ENCODE measurements at regions not wholly inside any gene's neighbourhood (a gene's known extent, or its start where the extent isn't known, plus 50 kb on each side); places are given as distances from the start of the nearest gene placed in this dataset.
"Not testable (repeated sequence)": the region's sequence is repeated elsewhere in the genome, so short reads cannot be mapped to it uniquely, and the experiment has no call there.

DNA sequence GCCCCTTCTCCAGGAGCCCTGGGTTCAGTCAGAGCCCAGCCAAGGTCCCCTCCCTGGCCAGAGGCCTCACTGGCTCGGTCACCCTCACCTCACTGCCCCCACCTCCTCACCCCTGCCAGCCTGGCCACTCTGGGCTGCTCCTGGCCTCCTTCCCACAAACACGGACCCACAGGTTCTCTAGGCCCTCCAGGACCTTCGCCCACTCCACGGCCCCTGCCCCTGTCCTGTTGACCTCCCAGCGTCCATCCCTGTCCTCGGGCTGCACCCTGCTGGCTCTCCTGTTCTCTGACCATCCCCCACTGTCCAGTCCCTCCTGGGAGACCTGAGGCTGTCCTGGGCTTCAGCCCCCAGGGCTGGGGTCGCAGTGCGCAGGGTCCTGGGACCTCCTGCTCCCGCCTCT, 173.3 kb downstream of the TMEM121 start:
- DNase-seq, result not testable (repeated sequence)

DNA sequence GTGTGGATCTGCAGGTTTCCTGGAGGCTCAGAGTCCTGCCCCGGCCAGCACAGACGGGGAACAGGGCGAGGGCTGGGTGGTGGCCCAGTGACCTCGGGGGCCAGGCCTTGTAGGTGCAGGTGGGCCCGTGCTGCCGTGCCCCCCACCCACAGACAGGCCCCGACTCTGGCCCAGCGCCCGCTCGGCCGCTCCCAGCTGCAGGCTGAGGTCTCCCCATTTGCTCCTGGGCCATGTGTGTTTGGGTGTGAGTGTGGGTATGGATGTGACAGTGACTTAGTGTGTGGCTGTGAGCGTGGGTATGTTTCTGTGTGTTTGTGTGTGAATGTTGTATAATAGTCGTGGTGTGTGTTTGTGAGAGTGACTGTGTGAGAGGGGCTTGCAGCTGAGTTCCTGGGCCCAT, 173.8 kb downstream of the TMEM121 start:
- not testable (repeated sequence) for DNase-seq

DNA sequence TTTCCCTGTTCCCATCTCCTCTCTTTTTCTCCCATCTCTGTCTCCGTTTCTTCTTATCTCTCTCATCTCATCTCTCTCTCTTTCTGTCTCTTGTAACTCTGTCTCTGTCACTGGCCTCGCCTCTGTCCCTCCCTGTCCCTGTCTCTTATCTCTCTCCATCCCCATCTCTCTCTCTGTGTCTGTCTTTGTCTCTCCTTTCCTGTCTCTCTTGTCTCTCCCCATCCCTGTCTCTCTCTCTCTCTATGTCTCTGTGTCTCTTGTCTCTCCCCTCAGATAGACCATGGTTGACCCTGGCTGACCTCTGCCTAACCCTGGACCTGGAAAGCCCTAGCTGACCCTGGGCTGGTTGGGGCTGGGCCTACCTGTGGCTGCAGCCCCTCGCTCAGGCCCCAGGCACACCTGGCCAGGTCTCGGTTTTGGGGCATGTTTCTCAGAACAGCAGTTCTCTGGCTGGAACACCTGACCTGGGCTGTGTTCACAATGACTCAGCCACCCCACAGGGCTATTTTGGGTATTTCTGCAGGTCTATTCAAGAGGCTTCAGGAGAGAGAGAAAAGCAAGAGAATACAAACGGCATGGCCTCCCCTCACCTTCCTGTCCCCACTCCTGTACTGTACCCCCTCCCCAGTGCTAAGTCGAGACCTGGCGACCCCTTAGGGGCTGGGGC, 174.4 kb downstream of the TMEM121 start:
- no peak for DNase-seq

DNA sequence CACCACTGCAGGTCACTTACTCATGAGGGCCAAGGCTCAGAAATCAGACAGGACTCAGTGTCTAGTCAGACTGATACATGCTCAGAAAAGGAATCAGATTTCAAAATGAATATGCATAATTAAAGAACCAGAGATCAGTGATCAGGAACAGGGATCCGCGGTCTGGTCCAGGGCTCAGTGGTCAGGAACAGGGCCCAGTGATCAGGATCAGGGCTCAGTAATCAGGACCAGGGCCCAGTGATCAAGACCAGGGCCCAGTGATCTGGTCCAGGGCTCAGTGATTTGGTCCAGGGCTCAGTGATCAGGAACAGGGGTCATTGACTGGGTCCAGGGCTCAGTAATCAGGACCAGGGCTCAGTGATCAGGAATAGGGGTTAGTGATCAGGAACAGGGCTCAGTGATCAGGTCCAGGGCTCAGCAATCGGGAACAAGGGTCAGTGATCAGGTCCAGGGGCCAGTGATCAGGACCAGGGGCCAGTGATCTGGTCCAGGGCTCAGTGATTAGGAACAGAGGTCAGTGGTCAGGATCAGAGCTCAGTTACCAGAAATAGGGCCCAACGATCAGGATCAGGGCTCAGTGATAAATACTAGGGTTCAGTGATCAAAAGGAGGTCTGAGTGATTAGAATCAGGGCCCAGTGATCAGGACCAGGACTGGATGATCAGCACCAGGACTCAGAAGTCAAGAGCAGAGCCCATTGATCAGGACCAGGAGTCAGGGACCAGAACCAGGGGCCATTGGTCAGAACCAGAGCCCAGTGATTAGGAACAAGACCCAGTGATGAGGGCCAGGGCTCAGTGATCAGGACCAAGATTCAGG, 175.3 kb downstream of the TMEM121 start:
- DNase-seq, result no peak

DNA sequence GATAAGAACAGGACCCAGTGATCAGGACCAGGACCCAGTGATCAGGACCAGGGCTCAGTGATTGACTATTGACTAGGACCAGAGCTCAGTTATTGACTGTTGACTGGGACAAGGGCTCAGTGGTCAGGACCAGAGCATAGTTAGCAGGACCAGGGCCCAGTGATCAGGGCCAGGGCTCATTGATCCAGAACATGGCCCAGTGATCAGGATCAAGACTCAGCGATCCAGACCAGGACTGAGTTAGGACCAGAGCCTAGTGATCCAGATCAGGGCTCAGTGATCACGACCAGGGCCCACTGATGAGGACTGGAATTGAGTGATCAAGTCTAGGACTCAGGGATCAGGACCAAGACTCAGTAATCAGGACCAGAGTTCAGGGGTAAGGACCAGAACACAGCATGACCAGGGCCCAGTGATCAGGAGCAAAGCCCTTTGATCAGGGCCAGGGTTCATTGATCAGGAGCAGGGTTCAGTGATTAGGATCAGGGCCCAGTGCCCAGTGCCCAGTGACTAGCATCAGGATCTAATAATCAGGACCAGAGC, 176.0 kb downstream of the TMEM121 start:
- no peak for DNase-seq

DNA sequence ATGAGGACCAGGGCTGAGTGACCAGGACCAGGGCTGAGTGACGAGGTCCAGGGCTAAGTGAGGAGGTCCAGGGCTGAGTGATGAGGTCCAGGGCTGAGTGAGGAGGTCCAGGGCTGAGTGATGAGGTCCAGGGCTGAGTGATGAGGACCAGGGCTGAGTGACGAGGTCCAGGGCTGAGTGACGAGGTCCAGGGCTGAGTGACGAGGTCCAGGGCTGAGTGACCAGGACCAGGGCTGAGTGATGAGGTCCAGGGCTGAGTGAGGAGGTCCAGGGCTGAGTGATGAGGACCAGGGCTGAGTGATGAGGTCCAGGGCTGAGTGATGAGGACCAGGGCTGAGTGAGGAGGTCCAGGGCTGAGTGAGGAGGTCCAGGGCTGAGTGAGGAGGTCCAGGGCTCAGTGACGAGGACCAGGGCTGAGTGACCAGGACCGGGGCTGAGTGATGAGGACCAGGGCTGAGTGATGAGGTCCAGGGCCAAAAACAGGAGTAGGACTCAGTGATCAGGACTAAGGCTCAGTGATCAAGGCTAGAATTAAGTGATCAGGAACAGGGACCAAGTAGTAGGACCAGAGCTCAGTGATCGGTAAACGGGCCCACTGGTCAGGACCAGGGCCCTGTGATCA, 176.8 kb downstream of the TMEM121 start:
- DNase-seq, result not testable (repeated sequence)

DNA sequence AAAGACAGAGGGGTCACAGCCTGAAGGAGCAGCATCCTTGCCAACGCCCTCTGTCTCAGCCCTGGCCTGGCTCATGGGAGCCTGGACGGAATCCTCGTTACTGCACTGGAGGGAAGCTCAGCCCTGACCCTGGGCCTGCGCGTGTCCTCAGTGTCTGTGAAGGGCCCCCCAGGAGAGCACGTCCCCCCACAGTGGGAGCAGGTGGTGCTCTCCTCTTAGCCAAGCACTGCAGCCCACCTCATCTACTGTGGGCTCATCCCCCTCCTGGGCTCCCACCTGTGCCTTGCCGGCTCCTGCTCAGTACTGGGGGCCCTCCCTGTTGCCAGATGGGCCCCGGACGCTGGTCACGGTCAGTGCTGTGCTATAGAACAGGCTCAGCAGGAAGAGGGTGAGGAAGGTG, 177.7 kb downstream of the TMEM121 start:
- DNase-seq, result not testable (repeated sequence)

DNA sequence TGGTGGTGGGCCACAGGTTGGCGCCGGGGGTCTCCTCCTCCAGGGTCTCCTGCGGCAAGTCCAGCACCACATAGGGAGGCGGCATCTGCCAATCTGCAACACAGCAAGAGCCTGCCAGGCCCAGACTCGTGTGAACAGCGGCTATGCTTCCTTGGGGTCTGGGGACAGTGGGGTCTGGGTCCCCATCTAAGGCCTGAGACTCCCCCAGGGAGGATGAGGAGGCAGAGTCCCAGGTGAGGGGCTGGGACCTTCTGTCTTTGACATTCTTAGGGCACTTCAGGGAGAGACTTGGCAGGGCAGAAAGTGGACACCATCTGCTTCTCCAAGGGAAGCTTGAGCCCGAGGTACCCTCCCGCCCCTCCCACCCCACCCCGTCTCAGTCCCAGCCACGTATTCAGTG, 178.1 kb downstream of the TMEM121 start:
- not testable (repeated sequence) for DNase-seq

DNA sequence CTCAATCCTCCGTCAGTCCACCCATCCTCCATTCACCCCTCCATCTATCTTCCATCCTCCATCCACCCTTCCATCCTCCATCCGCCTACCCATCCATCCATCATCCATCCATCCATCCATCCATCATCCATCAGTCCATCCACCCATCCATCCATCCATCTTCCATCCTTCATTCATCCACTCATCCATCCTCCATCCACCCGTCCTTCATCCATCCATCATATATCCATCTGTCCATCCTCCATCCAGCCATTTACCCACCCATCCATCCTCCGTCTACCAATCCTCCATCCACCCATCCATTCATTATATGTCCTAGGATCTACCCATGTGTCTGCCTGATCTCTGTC, 179.1 kb downstream of the TMEM121 start:
- DNase-seq, result not testable (repeated sequence)

DNA sequence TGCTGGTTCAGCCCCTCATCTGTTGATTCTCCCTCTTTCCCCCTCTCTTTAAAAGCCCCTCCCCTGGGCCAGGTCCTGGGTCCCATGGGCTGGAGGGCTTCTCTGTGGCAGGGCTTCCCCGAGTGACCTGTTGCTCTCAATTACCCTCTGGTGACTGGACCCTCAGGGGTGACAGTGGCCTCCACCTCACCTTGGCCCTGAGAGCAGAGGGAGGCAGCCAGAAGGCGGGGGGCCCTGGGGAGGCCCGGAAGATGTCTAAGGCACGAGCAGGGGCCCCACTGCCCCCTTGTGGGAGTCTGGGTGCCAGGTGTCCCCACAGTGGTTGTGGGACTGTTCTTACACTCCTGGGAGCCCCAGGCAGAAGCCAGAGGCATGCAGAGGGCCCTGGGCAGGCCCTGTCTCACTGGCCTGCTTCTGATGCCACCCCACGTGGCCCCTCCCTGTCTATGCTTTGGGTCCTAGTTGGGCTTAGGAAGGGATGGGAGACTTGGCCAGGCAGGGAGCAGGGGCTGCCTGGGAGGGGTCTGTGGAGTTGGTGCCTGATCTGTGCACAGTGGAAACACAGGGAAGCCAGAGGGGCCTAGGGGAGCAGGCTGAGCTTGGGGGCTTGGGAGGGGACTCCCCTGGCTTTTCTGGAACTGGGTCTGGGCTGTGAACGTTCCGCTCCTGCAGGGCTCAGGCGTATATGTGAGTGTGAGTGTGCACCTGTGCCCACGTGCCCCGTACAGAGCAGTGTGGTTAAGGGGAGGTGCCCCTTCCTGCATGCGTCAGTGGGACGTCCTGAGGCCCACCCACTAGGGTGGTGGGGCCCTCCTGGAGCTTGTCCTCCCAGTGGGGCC, 179.7 kb downstream of the TMEM121 start:
- not testable (repeated sequence) for DNase-seq

DNA sequence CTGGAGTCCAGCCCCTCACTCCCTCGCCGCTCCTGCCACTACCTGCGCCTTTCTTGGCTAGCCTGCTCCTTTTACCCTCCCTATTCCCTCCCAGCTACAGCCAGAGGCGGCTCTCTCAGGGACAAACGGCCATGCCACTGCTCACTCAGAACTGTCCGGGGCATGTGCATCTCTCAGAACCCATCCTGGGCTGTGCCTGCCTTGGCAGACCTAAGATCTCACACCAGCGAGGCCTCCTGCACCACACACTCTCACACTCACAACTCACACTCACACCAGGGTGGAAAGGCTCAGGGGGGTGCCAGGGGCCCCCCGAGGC, 180.3 kb downstream of the TMEM121 start:
- not testable (repeated sequence) for DNase-seq

DNA sequence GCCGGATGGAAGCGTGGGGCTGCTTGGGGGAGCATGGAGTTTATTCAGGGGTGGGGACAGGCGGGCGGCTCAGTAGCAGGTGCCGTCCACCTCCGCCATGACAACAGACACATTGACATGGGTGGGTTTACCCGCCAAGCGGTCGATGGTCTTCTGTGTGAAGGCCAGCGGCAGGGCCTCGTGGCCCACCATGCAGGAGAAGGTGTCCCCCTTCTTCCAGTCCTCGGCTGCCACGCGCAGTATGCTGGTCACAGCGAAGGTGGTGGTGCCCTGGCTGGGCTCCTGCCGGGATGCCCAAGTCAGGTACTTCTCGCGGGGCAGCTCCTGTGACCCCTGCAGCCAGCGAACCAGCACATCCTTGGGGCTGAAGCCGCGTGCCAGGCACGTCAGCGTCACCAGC, 180.7 kb downstream of the TMEM121 start:
- DNase-seq, result not testable (repeated sequence)

DNA sequence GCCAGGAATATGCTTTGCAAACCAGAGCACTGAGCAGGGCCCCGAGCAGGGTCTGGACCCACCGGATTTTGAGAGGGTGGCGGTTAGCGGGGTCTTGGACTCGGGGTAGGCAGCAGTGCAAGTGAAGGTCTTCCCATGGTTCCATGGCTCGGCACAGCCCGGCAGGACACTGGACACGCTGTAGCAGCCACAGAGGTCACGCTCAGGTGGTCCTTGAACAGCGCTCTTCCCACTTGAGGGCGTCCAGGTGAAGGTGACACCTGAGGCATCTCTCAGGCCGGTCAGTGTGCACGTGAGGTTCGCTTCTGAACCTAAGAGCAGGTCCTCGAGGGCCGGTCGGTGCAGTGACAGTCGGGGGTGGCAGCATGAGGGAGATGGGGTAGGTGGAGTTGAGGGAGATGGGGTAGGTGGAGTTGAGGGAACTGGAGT, 181.4 kb downstream of the TMEM121 start:
- not testable (repeated sequence) for DNase-seq

DNA sequence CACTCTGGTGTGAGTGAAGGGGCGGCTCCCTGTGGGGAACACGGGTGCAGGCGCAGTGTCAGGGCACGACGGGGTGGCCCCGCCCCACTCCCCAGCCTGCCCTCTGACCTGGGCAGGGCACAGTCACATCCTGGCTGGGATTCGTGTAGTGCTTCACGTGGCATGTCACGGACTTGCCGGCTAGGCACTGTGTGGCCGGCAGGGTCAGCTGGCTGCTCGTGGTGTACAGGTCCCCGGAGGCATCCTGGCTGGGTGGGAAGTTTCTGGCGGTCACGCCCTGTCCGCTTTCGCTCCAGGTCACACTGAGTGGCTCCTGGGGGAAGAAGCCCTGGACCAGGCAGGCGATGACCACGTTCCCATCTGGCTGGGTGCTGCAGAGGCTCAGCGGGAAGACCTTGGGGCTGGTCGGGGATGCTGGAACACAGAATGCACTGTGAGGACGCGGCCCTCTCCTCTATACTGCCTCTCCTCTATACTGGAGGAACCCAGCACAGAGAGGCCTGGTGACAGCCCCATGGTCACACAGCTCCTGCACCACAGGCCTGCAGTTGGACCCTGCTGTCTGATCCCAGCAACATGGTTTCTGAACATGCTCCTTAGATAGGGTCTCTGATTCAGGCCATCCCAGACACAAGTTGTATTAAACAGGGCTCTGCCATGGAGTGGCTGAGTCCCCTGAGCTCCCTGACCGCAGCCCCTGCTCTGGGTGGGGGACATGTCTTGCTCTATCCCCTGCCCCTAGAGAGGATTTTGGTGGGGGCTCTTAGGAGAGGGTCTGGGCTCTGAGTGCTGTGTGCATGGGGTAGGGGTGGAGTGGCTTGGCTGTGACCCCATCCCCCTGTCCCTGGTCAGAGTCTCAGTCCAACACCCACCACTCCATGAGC, 182.1 kb downstream of the TMEM121 start:
- DNase-seq, result not testable (repeated sequence)

DNA sequence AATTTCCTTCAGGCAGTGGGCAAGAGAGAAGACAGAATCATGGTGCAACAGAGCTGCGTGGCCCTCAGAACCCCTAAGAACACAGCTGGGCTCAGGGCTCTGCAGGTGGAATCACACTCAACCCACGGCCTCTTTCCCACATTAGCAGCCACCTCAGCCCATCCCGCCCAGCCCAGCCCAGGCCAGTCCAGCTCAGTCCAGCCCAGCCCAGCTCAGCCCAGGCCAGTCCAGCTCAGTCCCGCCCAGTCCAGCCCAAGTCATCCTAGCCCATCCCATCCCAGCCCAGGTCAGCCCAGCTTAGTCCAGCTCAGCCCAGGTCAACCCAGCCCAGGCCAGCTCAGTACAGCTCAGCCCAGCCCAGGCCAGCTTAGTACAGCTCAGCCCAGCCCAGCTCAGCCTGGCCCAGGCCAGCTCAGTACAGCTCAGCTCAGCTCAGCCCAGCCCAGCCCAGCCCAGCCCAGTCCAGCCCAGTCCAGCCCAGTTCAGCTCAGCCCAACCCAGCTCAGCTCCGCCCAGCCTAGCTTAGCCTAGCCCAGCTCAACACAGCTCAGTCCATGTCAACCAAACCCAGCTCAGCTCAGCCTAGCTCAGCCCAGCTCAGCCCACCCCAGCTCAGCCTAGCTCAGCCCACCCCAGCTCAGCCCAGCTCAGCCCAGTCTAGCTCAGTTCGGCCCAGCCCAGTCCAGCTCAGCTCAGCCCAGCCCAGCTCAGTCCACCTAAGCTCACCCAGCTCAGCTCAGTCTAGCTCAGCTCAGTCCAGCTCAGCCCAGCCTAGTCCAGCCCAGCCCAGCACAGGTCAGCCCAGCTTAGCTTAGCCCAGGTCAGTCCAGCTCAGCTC, 183.1 kb downstream of the TMEM121 start:
- no peak for DNase-seq

DNA sequence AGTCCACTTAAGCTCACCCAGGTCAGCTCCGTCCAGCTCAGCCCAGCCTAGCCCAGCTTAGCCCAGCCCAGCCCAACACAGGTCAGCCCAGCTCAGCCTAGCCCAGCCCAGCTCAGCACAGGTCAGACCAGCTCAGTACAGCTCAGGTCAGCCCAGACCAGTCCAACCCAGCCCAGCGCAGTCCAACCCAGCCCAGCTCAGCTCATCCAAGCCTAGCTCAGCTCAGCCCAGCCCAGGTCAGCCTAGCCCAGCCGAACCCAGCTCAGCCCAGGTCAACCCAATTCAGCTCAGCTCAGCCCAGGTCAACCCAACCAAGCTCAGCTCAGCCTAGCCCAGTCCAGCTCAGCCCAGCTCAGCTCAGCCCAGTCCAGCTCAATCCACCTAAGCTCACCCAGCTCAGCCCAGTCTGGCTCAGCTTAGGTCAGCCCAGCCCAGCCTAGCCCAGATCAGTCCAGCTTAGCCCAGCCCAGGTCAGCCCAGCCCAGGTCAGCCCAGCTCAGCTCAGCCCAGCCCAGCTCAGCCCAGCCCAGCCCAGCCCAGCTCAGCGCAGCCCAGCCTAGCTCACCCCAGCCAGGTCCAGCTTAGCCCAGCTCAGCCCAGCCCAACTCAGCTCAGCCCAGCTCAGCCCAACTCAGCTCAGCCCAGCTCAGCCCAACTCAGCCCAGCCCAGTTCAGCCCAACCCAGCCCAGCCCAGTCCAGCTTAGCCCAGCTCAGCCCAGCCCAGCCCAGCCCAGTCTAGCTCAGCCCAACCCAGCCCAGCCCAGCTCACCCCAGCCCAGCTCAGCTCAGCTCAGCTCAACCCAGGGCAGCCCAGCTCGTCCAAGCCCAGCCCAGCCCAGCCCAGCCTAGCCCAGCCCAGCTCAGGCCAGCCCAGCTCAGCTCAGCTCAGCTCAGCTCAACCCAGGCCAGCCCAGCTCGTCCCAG, 184.0 kb downstream of the TMEM121 start:
- no peak for DNase-seq

DNA sequence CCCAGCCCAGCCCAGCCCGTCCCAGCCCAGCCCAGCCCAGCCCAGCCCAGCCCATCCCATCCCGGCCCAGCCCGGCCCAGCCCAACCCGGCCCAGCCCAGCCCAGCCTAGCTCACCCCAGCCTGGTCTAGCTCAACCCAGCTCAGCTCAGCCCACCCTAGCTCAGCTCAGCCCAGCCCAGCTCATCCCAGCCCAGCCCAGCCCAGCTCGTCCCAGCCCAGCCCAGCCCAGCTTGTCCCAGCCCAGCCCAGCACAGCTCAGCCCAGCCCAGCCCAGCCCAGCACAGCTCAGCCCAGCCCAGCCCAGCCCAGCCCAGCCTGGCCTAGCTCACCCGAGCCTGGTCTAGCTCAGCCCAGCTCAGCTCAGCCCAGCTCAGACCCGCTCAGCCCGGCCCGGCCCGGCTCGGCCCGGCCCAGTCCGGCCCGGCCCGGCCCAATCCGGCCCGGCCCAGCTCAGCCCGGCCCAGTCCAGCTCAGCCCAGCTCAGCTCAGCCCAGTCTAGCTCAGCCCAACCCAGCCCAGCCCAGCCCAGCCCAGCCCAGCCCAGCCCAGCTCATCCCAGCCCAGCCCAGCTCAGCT, 184.7 kb downstream of the TMEM121 start:
- DNase-seq, result no peak

DNA sequence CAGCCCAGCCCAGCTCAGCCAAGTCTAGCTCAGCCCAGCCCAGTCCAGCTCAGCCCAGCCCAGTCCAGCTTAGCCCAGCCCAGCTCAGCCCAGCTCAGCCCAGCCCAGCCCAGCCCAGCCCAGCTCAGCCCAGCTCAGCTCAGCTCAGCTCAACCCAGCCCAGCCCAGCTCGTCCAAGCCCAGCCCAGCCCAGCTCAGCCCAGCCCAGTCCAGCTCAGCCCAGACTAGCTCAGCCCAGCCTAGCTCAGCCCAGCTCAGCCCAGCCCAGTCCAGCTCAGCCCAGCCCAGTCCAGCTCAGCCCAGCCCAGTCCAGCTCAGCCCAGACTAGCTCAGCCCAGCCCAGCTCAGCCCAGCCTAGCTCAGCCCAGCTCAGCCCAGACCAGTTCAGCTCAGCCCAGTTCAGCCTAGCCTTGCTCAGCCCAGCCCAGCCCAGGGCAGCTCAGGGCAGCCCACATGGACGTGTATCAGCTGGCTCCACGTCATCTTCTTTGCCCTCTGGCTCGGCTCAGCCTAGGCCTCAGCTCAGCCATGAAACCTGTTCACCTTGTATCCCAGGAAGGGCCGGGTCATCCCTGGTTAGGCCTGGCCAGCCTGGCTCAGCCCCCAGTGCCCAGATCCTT, 185.6 kb downstream of the TMEM121 start:
- no peak for DNase-seq

DNA sequence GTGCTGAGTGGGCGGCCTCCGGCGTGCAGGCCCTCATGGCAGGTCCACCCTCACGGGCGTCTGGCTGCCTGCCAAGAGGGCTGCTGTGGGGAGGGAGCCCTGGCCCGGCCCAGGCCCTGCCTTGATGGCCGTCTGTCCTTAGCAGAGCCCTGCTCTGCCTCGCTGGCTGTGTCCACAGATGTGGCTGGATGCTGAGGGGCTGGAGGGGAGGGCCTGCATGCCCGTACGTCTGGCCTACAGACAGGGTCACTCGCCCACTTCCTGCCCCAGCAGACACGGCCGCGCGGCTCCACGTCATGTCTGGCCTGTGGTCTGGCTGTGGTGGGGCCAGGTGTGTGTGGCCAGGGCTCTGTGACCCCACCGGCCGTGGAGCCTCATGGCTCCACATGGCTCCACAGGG, 186.3 kb downstream of the TMEM121 start:
- DNase-seq, result not testable (repeated sequence)
